GM12878 (cell line): ENCODE measurements at regions not wholly inside any gene's neighbourhood (a gene's known extent, or its start where the extent isn't known, plus 50 kb on each side); places are given as distances from the start of the nearest gene placed in this dataset.

ENCODE experiments used
- ATAC-seq: fragments of 200-7000 bp; cut with Tn5 transposase; 3 replicates; pipeline ENCODE4 v1.9.1; 2020; ENCODE audit warnings: mild to moderate bottlenecking, moderate library complexity
- BruUV-seq: library from RNA; stranded (reverse); fragments of 400-500 nt; replicated peaks from 2 replicates; lab custom pipeline; 2021; lab: Mats Ljungman, UMichigan
- CTCF ChIA-PET: fragments of 300-600 bp; sonication (Branson Sonifier 250); formaldehyde crosslinking; extraction: SDS; loops from one replicate; lab custom pipeline; 2021; ENCODE audit warnings: inconsistent platforms; lab: Yijun Ruan, JAX
- POLR2A ChIA-PET: fragments of 350-600 bp; formaldehyde crosslinking; extraction: SDS; loops from one replicate; lab custom pipeline; 2021; ENCODE audit warnings: inconsistent platforms; lab: Charles Lee
- RAD21 ChIA-PET: fragments of 300-600 bp; sonication (Branson Sonifier 250); formaldehyde crosslinking; loops from one replicate; lab custom pipeline; 2023; ENCODE audit warnings: antibody characterized with exemption; ENCODE audit not compliant: unreplicated experiment; lab: Charles Lee
- SMC1A ChIA-PET: fragments of 300-600 bp; sonication (Branson Sonifier 250); formaldehyde crosslinking; loops from one replicate; lab custom pipeline; 2023; ENCODE audit not compliant: unreplicated experiment, uncharacterized antibody; lab: Charles Lee
- DNase-seq: peaks from one replicate; pipeline ENCODE4 v3.0.0-alpha.2; 2011; ENCODE audit warnings: low read depth, low spot score
- FAIRE-seq: peaks from 3 replicates; lab custom pipeline; 2011; peaks lifted over from hg19 to GRCh38; lab: Jason Lieb, UNC
- H2AFZ ChIP-seq: 2 replicates; pipeline ENCODE4 v1.6.0; 2011; ENCODE audit warnings: low read depth, low read length, control low read depth; ENCODE audit not compliant: control insufficient read depth
- H3K27ac ChIP-seq: 2 replicates; pipeline ENCODE4 v1.5.1; 2011; ENCODE audit warnings: control low read depth; ENCODE audit not compliant: control insufficient read depth, insufficient read depth
- H3K27me3 ChIP-seq, 2 experiments: replicated peaks in 1 of 2; 2 replicates each; pipeline versions ENCODE4 v1.6.0 to v1.6.1; 2011; ENCODE audit warnings: low read length in 1 of 2; ENCODE audit not compliant: control insufficient read depth in 2 of 2, insufficient read depth in 2 of 2
- H3K36me3 ChIP-seq, 2 experiments: 2 replicates each; pipeline ENCODE4 v1.5.1; 2011; ENCODE audit warnings: low read length in 1 of 2; ENCODE audit not compliant: control insufficient read depth in 2 of 2, insufficient read depth in 2 of 2
- H3K4me1 ChIP-seq: 2 replicates; pipeline ENCODE4 v1.6.1; 2011; ENCODE audit warnings: mild to moderate bottlenecking, low read length, moderate library complexity, mixed read lengths; ENCODE audit not compliant: control insufficient read depth, insufficient read depth
- H3K4me2 ChIP-seq: 2 replicates; pipeline ENCODE4 v1.6.0; 2011; ENCODE audit warnings: control low read depth; ENCODE audit not compliant: control insufficient read depth, insufficient read depth
- H3K4me3 ChIP-seq: fragments of 200-600 bp; sonication (generic); 2 replicates; pipeline ENCODE4 v1.5.1; 2016
- H3K79me2 ChIP-seq: 2 replicates; pipeline ENCODE4 v1.6.0; 2011; ENCODE audit warnings: low read length; ENCODE audit not compliant: control insufficient read depth, insufficient read depth
- H3K9ac ChIP-seq: 2 replicates; pipeline ENCODE4 v1.8.0; 2011; ENCODE audit warnings: low read length, control low read depth, mixed read lengths; ENCODE audit not compliant: control insufficient read depth, insufficient read depth
- H3K9me3 ChIP-seq: replicated peaks from 3 replicates; pipeline ENCODE4 v1.5.1; 2011; ENCODE audit warnings: mild to moderate bottlenecking, low read length; ENCODE audit not compliant: control insufficient read depth, insufficient read depth
- H4K20me1 ChIP-seq: 2 replicates; pipeline ENCODE4 v1.6.0; 2011; ENCODE audit not compliant: control insufficient read depth, insufficient read depth
- BCL11A ChIP-seq: IDR thresholded peaks from 2 replicates; pipeline ENCODE4 v1.6.1; 2011; ENCODE audit warnings: low read depth, low read length
- DPF2 ChIP-seq: fragments of 450-650 bp; IDR thresholded peaks from 2 replicates; pipeline ENCODE4 v1.6.1; 2017; ENCODE audit warnings: mild to moderate bottlenecking
- HDGF ChIP-seq: fragments of 450-650 bp; IDR thresholded peaks from 2 replicates; pipeline ENCODE4 v1.6.1; 2016; ENCODE audit warnings: antibody characterized with exemption
- NFYA ChIP-seq: IDR thresholded peaks from 2 replicates; pipeline ENCODE4 v1.6.1; 2011; ENCODE audit warnings: low read depth, mild to moderate bottlenecking, low read length, improper control_type of control experiment, borderline replicate concordance
- RAD21 ChIP-seq: IDR thresholded peaks from 2 replicates; pipeline ENCODE4 v1.6.1; 2011; ENCODE audit warnings: mild to moderate bottlenecking, low read depth, low read length, moderate library complexity; ENCODE audit not compliant: insufficient read depth
- SMC3 ChIP-seq: IDR thresholded peaks from 2 replicates; pipeline ENCODE4 v1.6.1; 2011; ENCODE audit warnings: low read length, improper control_type of control experiment, borderline replicate concordance
- WGBS: methylation state at CpG from one replicate; pipeline ENCODE4 v1.1.6; 2016; ENCODE audit warnings: low lambda C conversion rate; ENCODE audit not compliant: insufficient replicate concordance, insufficient coverage; ENCODE audit errors: missing lambda C conversion rate; 5-methylcytosine and 5-hydroxymethylcytosine counted together
- in situ Hi-C: fragments of 300-500 bp; cut with MboI; formaldehyde crosslinking; loops from 9 replicates; pipeline ENCODE4 v1.14.3; 2018; ENCODE audit warnings: mixed read lengths
- intact Hi-C: fragments of 100-400 bp; cut with micrococcal nuclease; formaldehyde crosslinking; loops from one replicate; pipeline ENCODE4 v1.14.2; 2022; ENCODE audit not compliant: unreplicated experiment
- TF ChIP-seq, protein P1 (sequence below): IDR thresholded peaks from 2 replicates; pipeline ENCODE4 v1.6.1; 2012; ENCODE audit warnings: improper control_type of control experiment, low read depth, low read length; ENCODE audit not compliant: insufficient replicate concordance
- TF ChIP-seq, protein P2 (sequence below): fragments of 450-650 bp; IDR thresholded peaks from 2 replicates; pipeline ENCODE4 v1.6.1; 2017; ENCODE audit warnings: mild to moderate bottlenecking, low read depth, inconsistent platforms; ENCODE audit not compliant: poor library complexity, severe bottlenecking
- TF ChIP-seq, protein P3 (sequence below), 3 experiments: IDR thresholded peaks in 2 of 3; conservative IDR thresholded peaks in 1 of 3; 2 replicates each; pipeline ENCODE4 v1.5.1; 2011; ENCODE audit warnings: low read depth in 3 of 3, low read length in 3 of 3, mild to moderate bottlenecking in 3 of 3, control low read depth in 2 of 3, moderate library complexity in 2 of 3, inconsistent platforms in 1 of 3, mixed read lengths in 1 of 3; ENCODE audit not compliant: control insufficient read depth in 2 of 3, insufficient read depth in 1 of 3; ENCODE audit errors: extremely low read depth in 1 of 3

DNA sequence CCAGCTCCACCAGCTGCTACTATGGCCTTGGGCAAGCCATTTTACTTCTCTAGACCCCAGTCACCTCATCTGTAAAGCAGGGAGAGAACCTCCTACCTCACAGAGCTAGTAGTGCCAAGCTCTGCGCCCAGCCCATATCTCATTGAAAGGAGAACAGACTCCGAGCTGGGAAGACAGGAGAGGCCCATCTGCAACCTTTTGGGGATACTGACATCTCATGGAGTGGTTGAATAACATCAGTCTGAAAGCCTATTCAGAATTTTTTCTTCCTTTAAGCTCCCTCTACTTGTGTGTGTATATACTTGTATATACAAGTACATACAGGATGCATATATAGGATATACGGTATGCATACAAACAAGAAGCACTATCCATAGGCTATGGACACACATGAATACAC lies 279.5 kb upstream of the POU3F1 start:
- H3K4me2 ChIP-seq, result no peak overlapping the region
- in situ Hi-C loops (no loop called here), intact Hi-C loops (no loop called here)
- H3K27ac ChIP-seq, result no peak overlapping the region
- H4K20me1 ChIP-seq, result no peaks in the 10 kb centered on the region
- ChIA-PET CTCF (interaction anchor here (1.2 to 1.7 kb wide), 2 partner anchors 298 to 300 kb away, joined by 5 read pairs; no protein-coding TSS in a partner anchor), RAD21 (interaction anchor here (0.5 to 1.8 kb wide), 3 partner anchors 274 to 298 kb away, joined by 3 to 7 read pairs (median 3); no protein-coding TSS in a partner anchor), POLR2A (no interaction called here), SMC1A (interaction anchor here (0.5 to 3.1 kb wide), 6 partner anchors 27 to 304 kb away, joined by 3 to 10 read pairs (median 3); no protein-coding TSS in a partner anchor)
- H3K4me1 ChIP-seq, result no peaks in the 10 kb centered on the region
- no peak for DNase-seq
- H2AFZ ChIP-seq, result no peak overlapping the region
- BruUV-seq, result no TSS peak
- no peaks in the 10 kb centered on the region; a peak in 3 of 4 replicates for H3K27me3 ChIP-seq
- TF ChIP-seq DPF2 (no peak), RAD21 (0 out of 2 replicates have a peak, but pooled peaks have one; percentile 9), SMC3 (no peak; the same call in 1 of the 2 replicates), NFYA (no peak), HDGF (no peak), BCL11A (no peak)
- TF ChIP-seq, protein P1, sequence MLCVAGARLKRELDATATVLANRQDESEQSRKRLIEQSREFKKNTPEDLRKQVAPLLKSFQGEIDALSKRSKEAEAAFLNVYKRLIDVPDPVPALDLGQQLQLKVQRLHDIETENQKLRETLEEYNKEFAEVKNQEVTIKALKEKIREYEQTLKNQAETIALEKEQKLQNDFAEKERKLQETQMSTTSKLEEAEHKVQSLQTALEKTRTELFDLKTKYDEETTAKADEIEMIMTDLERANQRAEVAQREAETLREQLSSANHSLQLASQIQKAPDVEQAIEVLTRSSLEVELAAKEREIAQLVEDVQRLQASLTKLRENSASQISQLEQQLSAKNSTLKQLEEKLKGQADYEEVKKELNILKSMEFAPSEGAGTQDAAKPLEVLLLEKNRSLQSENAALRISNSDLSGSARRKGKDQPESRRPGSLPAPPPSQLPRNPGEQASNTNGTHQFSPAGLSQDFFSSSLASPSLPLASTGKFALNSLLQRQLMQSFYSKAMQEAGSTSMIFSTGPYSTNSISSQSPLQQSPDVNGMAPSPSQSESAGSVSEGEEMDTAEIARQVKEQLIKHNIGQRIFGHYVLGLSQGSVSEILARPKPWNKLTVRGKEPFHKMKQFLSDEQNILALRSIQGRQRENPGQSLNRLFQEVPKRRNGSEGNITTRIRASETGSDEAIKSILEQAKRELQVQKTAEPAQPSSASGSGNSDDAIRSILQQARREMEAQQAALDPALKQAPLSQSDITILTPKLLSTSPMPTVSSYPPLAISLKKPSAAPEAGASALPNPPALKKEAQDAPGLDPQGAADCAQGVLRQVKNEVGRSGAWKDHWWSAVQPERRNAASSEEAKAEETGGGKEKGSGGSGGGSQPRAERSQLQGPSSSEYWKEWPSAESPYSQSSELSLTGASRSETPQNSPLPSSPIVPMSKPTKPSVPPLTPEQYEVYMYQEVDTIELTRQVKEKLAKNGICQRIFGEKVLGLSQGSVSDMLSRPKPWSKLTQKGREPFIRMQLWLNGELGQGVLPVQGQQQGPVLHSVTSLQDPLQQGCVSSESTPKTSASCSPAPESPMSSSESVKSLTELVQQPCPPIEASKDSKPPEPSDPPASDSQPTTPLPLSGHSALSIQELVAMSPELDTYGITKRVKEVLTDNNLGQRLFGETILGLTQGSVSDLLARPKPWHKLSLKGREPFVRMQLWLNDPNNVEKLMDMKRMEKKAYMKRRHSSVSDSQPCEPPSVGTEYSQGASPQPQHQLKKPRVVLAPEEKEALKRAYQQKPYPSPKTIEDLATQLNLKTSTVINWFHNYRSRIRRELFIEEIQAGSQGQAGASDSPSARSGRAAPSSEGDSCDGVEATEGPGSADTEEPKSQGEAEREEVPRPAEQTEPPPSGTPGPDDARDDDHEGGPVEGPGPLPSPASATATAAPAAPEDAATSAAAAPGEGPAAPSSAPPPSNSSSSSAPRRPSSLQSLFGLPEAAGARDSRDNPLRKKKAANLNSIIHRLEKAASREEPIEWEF, result no peak
- TF ChIP-seq, protein P2, sequence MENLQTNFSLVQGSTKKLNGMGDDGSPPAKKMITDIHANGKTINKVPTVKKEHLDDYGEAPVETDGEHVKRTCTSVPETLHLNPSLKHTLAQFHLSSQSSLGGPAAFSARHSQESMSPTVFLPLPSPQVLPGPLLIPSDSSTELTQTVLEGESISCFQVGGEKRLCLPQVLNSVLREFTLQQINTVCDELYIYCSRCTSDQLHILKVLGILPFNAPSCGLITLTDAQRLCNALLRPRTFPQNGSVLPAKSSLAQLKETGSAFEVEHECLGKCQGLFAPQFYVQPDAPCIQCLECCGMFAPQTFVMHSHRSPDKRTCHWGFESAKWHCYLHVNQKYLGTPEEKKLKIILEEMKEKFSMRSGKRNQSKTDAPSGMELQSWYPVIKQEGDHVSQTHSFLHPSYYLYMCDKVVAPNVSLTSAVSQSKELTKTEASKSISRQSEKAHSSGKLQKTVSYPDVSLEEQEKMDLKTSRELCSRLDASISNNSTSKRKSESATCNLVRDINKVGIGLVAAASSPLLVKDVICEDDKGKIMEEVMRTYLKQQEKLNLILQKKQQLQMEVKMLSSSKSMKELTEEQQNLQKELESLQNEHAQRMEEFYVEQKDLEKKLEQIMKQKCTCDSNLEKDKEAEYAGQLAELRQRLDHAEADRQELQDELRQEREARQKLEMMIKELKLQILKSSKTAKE, result no peak
- TF ChIP-seq, protein P3, sequence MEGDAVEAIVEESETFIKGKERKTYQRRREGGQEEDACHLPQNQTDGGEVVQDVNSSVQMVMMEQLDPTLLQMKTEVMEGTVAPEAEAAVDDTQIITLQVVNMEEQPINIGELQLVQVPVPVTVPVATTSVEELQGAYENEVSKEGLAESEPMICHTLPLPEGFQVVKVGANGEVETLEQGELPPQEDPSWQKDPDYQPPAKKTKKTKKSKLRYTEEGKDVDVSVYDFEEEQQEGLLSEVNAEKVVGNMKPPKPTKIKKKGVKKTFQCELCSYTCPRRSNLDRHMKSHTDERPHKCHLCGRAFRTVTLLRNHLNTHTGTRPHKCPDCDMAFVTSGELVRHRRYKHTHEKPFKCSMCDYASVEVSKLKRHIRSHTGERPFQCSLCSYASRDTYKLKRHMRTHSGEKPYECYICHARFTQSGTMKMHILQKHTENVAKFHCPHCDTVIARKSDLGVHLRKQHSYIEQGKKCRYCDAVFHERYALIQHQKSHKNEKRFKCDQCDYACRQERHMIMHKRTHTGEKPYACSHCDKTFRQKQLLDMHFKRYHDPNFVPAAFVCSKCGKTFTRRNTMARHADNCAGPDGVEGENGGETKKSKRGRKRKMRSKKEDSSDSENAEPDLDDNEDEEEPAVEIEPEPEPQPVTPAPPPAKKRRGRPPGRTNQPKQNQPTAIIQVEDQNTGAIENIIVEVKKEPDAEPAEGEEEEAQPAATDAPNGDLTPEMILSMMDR (IDR thresholded peaks at IDR 0.05 in 2 of 3, conservative IDR thresholded peaks at IDR 0.05 in 1 of 3; ENCODE audit: control insufficient read depth in 2 of 3, extremely low read depth in 1 of 3, insufficient read depth in 1 of 3, low read depth in 3 of 3, low read length in 3 of 3), result 0 out of 6 replicates have a peak, but pooled peaks of 1 of the 3 experiments have one; percentile 3
- H3K4me3 ChIP-seq, result no peak overlapping the region
- no peak overlapping the region for H3K9ac ChIP-seq
- H3K79me2 ChIP-seq, result no peaks in the 10 kb centered on the region
- no peaks in the 10 kb centered on the region for H3K36me3 ChIP-seq
- no peak for ATAC-seq
- no peak for FAIRE-seq
- no peaks in the 10 kb centered on the region; the same call in 2 of the 3 replicates for H3K9me3 ChIP-seq
- WGBS, result 11% methylated on average over 3 of the region's 3 CpGs
